ENCODE measurements at regions not wholly inside any gene's neighbourhood (a gene's known extent, or its start where the extent isn't known, plus 50 kb on each side); places are given as distances from the start of the nearest gene placed in this dataset.
A peak's percentile ranks its signal among the peaks of the same experiment; 100 is the strongest.

GRCh38 chr9:776086-776485, 65.4 kb upstream of the DMRT1 start:
- Histone ChIP-seq H3K36me3 (no peaks in the 10 kb centered on the region), H3K4me3 (no peak overlapping the region), H3K4me1 (no peaks in the 10 kb centered on the region), H3K27ac (no peak overlapping the region), H3K4me2 (no peak overlapping the region), H3K9me3 (replicated peaks in 1 of 11) (peaks cover 4 to 19% (median 11%) of the 10 kb centered on the region in 11 experiments; a peak in 15 of 22 replicates), H4K20me1 (no peaks in the 10 kb centered on the region), H3K27me3 (no peaks in the 10 kb centered on the region), H3K9ac (no peak overlapping the region)
- no peak for TF ChIP-seq Cebpa-rat (IDR thresholded peaks at IDR 0.05)

GRCh38 chr9:777978-778377, 63.5 kb upstream of the DMRT1 start:
- Histone ChIP-seq H3K4me2 (no peak overlapping the region), H3K9ac (no peak overlapping the region), H3K4me3 (no peak overlapping the region), H3K36me3 (no peaks in the 10 kb centered on the region), H3K4me1 (no peaks in the 10 kb centered on the region), H4K20me1 (no peaks in the 10 kb centered on the region), H3K27me3 (no peaks in the 10 kb centered on the region), H3K27ac (no peak overlapping the region), H3K9me3 (replicated peaks in 1 of 11) (peaks cover 4 to 19% (median 11%) of the 10 kb centered on the region in 11 experiments; a peak in 15 of 22 replicates)
- no peak for TF ChIP-seq Cebpa-rat (IDR thresholded peaks at IDR 0.05)

GRCh38 chr9:784202-784601, 57.3 kb upstream of the DMRT1 start:
- Histone ChIP-seq H3K9me3 (replicated peaks in 1 of 11) (no peaks in the 10 kb centered on the region), H3K36me3 (no peaks in the 10 kb centered on the region), H3K4me2 (no peak overlapping the region), H3K27ac (no peak overlapping the region), H3K4me1 (peaks cover 0 to 14% (median 7%) of the 10 kb centered on the region in 10 experiments; a peak in 7 of 20 replicates), H3K27me3 (no peaks in the 10 kb centered on the region), H3K4me3 (no peak overlapping the region), H3K9ac (no peak overlapping the region), H4K20me1 (no peaks in the 10 kb centered on the region)
- TF ChIP-seq Cebpa-rat (IDR thresholded peaks at IDR 0.05), result no peak

GRCh38 chr9:784916-785315, 56.6 kb upstream of the DMRT1 start:
- Histone ChIP-seq H3K4me3 (no peak overlapping the region), H3K4me1 (peaks cover 0 to 14% (median 7%) of the 10 kb centered on the region in 10 experiments; a peak in 7 of 20 replicates), H3K9me3 (replicated peaks in 1 of 11) (no peaks in the 10 kb centered on the region), H3K36me3 (no peaks in the 10 kb centered on the region), H3K9ac (no peak overlapping the region), H3K27ac (no peak overlapping the region), H3K4me2 (no peak overlapping the region), H3K27me3 (no peaks in the 10 kb centered on the region), H4K20me1 (no peaks in the 10 kb centered on the region)
- no peak for TF ChIP-seq Cebpa-rat (IDR thresholded peaks at IDR 0.05)

GRCh38 chr9:785997-786396, 55.5 kb upstream of the DMRT1 start:
- Histone ChIP-seq H3K27ac (no peak overlapping the region), H4K20me1 (no peaks in the 10 kb centered on the region), H3K27me3 (no peaks in the 10 kb centered on the region), H3K9ac (no peak overlapping the region), H3K4me1 (peaks cover 0 to 14% (median 7%) of the 10 kb centered on the region in 10 experiments; a peak in 7 of 20 replicates), H3K4me2 (no peak overlapping the region), H3K9me3 (replicated peaks in 1 of 11) (no peaks in the 10 kb centered on the region), H3K4me3 (no peak overlapping the region), H3K36me3 (no peaks in the 10 kb centered on the region)
- TF ChIP-seq Cebpa-rat (IDR thresholded peaks at IDR 0.05), result no peak

- H3K9ac ChIP-seq, result no peak overlapping the region
- H3K36me3 ChIP-seq, result no peaks in the 10 kb centered on the region
- no peak overlapping the region for H3K4me3 ChIP-seq
- no peaks in the 10 kb centered on the region for H4K20me1 ChIP-seq
- no peaks in the 10 kb centered on the region for H3K27me3 ChIP-seq
- no peaks in the 10 kb centered on the region for H3K9me3 ChIP-seq (replicated peaks in 1 of 11)
- TF ChIP-seq Cebpa-rat (IDR thresholded peaks at IDR 0.05), result no peak
- H3K27ac ChIP-seq, result no peak overlapping the region
- peaks cover 0 to 14% (median 7%) of the 10 kb centered on the region in 10 experiments; a peak in 7 of 20 replicates for H3K4me1 ChIP-seq
- H3K4me2 ChIP-seq, result peak overlapping the region in 5 of 11 experiments; percentile 4 to 26 (median 4); a peak in 1 of 22 replicates
These were observed 55.1 kb upstream of the DMRT1 start for GRCh38 chr9:786405-786804.

- Histone ChIP-seq H4K20me1 (no peaks in the 10 kb centered on the region), H3K9ac (no peak overlapping the region), H3K36me3 (no peaks in the 10 kb centered on the region), H3K9me3 (replicated peaks in 1 of 11) (no peaks in the 10 kb centered on the region), H3K27ac (no peak overlapping the region), H3K4me1 (peaks cover 0 to 21% (median 7%) of the 10 kb centered on the region in 10 experiments; a peak in 7 of 20 replicates), H3K4me3 (no peak overlapping the region), H3K27me3 (no peaks in the 10 kb centered on the region), H3K4me2 (no peak overlapping the region)
- no peak for TF ChIP-seq Cebpa-rat (IDR thresholded peaks at IDR 0.05)
These were observed 52.7 kb upstream of the DMRT1 start for GRCh38 chr9:788777-789176.

All from BLaER1 treated with 17β-estradiol and CSF1 and Interleukin-3, amounts not matched to agents 10 nM and 100 nM (cell line).